Stimulated activated CD8-positive, alpha-beta memory T cell treated with anti-CD3 and anti-CD28 coated beads, Interleukin-7, amount 100 ng/mL, for 48 hours (primary cell): ENCODE measurements at regions not wholly inside any gene's neighbourhood (a gene's known extent, or its start where the extent isn't known, plus 50 kb on each side); places are given as distances from the start of the nearest gene placed in this dataset.

Source experiments
- DNase-seq, 2 donors: peaks; one replicate each; pipeline ENCODE4 v3.0.0-alpha.2; 2020; ENCODE audit warnings: low read depth in 1 of 2; ENCODE audit errors: extremely low read depth in 1 of 2

GRCh38 chr11:116563028-116563711 lies 209.6 kb downstream of the BUD13 start:
- no peak for DNase-seq

- no peak for DNase-seq
Measured at GRCh38 chr11:116560589-116560988, 212.2 kb downstream of the BUD13 start.

- DNase-seq = no peak
Measured at GRCh38 chr11:116558504-116559211, 214.1 kb downstream of the BUD13 start.

DNA sequence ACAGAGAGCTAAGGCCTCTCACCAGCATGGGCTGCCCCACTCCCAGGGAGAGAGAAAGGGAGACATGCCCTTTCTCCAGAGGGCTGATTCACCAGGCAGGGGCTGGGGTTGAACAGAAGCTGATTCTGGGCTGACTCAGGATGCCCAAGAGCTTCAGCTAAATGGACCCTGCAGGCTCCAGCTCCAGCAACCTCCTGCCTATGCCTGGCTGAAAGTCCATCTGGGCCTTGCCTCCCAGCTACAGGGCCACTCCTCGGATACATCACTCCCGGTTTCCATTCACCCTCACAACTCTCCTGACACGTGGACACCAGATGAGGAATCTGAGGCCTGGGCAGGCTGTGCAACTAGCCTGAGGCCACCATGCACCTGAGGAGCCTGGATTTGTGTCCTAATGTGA lies 215.5 kb downstream of the BUD13 start:
- DNase-seq = no peak

DNA sequence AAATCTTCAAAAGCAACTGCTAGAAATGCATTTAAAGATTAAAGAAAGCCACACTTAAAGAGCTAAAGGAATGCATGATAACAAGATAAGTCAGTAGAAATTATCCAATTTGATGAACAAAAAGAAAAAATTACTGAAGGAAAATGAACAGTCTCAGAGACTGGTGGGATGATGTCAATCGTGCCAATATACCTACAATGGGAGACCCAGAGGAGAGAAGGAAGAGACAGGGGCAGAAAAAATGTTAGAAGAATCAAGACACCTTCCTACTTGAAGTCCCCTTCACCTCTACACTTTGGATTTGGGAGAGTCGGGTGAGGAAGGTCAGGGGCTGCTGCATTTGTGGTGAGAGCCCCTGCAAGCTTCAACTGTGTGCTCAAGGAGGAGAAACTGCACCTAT lies 216.3 kb downstream of the BUD13 start:
- no peak for DNase-seq

GRCh38 chr11:116553482-116553881 lies 219.3 kb downstream of the BUD13 start:
- DNase-seq = no peak

GRCh38 chr11:116551576-116551975 lies 221.2 kb downstream of the BUD13 start:
- no peak for DNase-seq

GRCh38 chr11:116548256-116548655 lies 224.5 kb downstream of the BUD13 start:
- DNase-seq = no peak

DNA sequence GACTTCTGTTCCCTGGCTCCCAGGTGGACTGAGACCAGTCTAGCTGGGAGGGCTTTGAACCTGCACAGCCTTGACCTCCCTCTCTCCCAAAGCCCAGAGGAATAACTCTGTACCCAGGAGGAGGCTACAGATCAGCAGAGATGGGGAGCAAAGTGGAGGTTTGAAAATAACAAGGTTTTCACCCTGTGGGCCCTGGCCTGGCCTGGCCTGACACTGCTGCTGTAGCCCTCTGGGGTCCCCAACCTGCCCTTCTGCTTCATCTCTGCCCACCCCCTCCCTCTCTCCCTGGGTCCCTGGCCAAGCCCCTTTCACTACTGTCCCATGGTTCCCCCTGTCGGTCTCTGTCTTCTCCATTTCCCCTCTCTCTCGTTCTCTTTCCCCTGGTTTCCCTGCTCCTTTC lies 225.2 kb downstream of the BUD13 start:
- DNase-seq = no peak

DNA sequence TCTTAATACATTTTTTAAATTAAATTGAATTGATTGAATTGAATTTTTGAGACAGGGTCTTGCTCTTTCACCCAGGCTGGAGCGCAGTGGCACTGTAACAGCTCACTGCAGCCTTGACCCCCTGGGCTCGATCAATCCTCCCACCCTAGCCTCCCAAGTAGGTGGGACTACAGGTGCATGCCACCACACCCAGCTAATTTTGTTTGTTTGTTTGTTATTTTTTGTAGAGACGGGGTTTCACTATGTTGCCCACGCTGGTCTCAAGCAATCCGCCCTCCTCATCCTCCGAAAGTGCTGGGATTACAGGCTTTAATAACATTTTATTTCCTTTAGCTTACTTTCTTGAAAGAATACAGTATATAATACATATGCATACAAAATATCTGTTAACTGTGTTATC lies 226.9 kb downstream of the BUD13 start:
- no peak for DNase-seq

DNA sequence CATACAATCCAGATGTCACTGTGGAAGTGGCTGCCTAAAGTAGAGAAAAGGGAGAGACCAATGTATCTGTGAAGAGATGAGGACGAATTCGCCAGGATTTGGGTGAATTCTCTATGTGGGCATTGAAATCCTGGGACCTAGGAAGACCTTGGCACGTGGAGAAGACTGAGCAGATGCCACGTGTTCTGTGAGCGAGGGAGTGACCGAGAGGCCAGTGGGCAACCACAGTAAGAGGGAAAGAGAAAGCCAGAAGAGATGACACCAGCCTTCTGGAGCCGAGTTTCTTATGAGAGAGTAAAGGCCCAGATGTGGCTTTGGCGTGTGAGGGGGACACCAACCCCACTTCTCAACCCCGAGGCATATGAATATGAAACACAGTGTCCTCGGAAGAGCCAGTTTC lies 228.1 kb downstream of the BUD13 start:
- no peak for DNase-seq

GRCh38 chr11:116543911-116544475 lies 228.8 kb downstream of the BUD13 start:
- no peak for DNase-seq

GRCh38 chr11:116543099-116543498 lies 229.7 kb downstream of the BUD13 start:
- no peak for DNase-seq

DNA sequence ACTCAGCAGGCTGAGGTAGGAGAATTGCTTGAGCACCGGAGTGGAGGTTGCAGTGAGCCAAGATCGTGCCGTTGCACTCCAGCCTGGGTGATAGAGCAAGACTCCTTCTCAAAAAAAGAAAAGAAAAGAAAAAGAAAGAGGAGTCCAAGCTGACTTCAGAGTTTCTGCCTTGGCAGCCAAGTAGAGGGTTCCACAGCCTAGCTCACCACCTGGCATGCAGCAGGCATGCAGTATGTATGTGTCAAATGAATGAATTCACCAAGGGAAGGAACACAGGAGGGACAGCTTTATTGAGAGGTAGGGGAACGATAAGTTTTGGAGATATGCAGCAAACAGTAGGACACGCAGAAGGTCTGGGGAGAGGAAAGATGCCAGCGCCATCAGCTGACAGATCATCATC lies 230.4 kb downstream of the BUD13 start:
- no peak for DNase-seq

- no peak for DNase-seq
Measured at GRCh38 chr11:116541460-116541859, 231.3 kb downstream of the BUD13 start.

DNA sequence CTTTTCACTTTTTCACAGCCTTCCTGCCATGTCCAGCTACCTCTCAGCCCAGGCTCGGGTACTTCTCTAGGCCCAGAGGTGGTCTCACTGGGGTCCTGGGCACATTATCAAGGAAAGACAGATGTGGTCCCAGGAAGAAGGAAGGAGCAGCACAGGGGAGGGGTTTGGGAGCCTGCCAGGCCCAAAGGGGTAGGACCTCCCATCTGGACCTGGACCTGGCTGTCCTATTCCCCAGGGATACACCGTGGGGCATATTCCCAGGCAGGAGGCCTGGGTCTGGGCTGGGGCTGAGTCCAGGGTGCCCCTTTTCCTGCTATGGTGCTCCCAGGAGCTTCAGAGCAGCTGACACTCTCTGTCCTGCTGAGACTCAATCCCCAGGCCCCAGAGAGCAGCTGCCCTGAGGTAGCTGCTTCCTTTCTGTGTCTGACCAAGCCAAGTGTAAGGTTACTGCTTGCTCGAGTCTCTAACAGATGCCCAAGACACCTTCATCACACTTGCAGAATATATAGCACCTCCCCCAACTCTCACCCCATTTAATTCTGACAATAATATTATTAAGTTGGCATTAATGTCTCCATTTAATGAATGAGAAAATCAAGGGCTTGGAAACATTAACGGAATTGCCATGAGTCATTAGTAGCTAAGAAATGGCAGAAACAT lies 232.0 kb downstream of the BUD13 start:
- DNase-seq = no peak

- DNase-seq = no peak
Measured at GRCh38 chr11:116539836-116540418, 232.9 kb downstream of the BUD13 start.

- no peak for DNase-seq
Measured at GRCh38 chr11:116539211-116539610, 233.6 kb downstream of the BUD13 start.

- no peak for DNase-seq
Measured at GRCh38 chr11:116538677-116539076, 234.1 kb downstream of the BUD13 start.

DNA sequence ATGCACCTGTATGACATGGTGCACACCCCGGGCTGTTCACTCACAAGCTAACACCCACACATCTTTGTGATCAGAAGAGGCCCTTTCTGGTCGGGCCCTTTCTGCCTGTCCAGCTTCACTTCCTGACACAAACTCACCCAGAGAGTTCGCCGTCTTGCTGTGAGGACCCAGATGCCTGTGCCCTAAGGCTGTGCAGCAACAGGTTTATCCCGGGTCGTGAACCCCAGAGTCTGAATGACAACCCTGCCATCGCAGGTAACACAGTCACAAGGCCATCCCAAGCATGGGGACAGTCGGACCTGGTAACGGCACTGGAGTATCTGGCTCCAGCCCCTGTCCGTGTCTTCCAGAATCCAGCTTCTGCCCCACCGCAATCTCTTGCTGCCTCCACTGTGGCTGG lies 235.1 kb downstream of the BUD13 start:
- DNase-seq = no peak

DNA sequence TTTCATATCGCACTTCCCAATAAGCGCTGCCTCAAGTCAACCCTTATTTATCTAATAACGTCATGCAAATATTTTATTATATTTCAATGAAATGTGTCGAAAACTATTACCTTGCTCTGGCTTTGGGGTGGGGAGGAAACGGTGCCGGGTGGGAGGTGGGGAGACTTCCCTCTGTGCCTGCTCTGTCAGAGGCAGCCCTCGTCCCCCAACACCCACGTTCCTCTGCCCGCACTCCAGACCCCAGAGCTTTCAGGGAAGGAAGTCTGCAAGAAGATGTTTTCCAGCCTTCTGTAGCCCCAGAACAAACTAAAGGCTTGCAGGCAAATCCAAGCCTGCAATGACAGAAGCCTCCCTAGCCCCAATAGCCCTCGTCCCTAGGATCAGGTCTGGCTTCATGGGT lies 235.7 kb downstream of the BUD13 start:
- DNase-seq = no peak
